ENCODE measurements at regions not wholly inside any gene's neighbourhood (a gene's known extent, or its start where the extent isn't known, plus 50 kb on each side); places are given as distances from the start of the nearest gene placed in this dataset.

DNA sequence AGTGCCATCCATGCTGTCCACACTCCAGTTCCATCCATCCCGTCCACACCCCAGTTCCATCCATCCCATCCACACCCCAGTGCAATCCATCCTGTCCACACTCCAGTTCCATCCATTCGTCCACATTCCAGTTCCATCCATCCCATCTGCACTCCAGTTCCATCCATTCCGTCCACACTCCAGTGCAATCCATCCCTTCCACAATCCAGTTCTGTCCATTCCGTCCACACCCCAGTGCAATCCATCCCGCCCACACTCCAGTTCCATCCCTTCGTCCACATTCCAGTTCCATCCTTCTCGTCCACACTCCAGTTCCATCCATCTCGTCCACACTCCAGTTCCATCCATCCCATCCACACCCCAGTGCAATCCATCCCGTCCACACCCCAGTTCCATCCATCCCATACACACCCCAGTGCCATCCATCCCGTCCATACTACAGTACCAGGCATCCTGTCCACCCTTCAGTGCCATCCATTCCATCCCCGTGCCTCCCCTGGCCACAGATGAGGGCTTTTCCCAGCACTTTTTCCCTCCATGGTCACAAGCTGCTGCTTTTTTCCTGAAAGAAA lies 704.0 kb downstream of the BRD1 start:
- H3K4me2 ChIP-seq (ENCODE audit: low read depth, low read length, poor library complexity, severe bottlenecking), result no peak overlapping the region
- TF ChIP-seq CTCF (conservative IDR thresholded peaks at IDR 0.05; ENCODE audit: low read length) (no peak), EZH2phosphoT487 (IDR thresholded peaks at IDR 0.05; ENCODE audit: borderline replicate concordance) (no peak)
- no peak overlapping the region for H3K9ac ChIP-seq (ENCODE audit: low read depth, low read length, poor library complexity, severe bottlenecking)
- no peak overlapping the region for H3K4me3 ChIP-seq (ENCODE audit: low read length, poor library complexity, severe bottlenecking)
- H3K36me3 ChIP-seq (ENCODE audit: insufficient read depth, low read length), result no peaks in the 10 kb centered on the region
- H4K20me1 ChIP-seq (ENCODE audit: insufficient read depth, low read length, poor library complexity, severe bottlenecking), result no peaks in the 10 kb centered on the region
- no peak overlapping the region for H2AFZ ChIP-seq (ENCODE audit: low read length)
- no peaks in the 10 kb centered on the region for H3K4me1 ChIP-seq (ENCODE audit: insufficient read depth, low read length, poor library complexity, severe bottlenecking)
- no peaks in the 10 kb centered on the region for H3K79me2 ChIP-seq (ENCODE audit: insufficient read depth, low read length)
- no peaks in the 10 kb centered on the region; the same call in 1 of the 2 replicates for H3K9me3 ChIP-seq (ENCODE audit: insufficient read depth, low read depth, low read length)
- H3K9me2 ChIP-seq (replicated peaks; ENCODE audit: low read depth, low read length), result no peaks in the 10 kb centered on the region
- H3F3A ChIP-seq (ENCODE audit: low read depth), result no peaks in the 10 kb centered on the region
- H3K27me3 ChIP-seq (ENCODE audit: insufficient read depth, low read length, poor library complexity, severe bottlenecking), result no peaks in the 10 kb centered on the region

GRCh38 chr22:49119551-49119952 lies 708.1 kb downstream of the BRD1 start:
- no peak overlapping the region for H3K9ac ChIP-seq (ENCODE audit: low read depth, low read length, poor library complexity, severe bottlenecking)
- TF ChIP-seq CTCF (conservative IDR thresholded peaks at IDR 0.05; ENCODE audit: low read length), result no peak
- TF ChIP-seq EZH2phosphoT487 (IDR thresholded peaks at IDR 0.05; ENCODE audit: borderline replicate concordance), result no peak
- no peaks in the 10 kb centered on the region for H3K4me1 ChIP-seq (ENCODE audit: insufficient read depth, low read length, poor library complexity, severe bottlenecking)
- no peaks in the 10 kb centered on the region for H3K9me2 ChIP-seq (replicated peaks; ENCODE audit: low read depth, low read length)
- no peaks in the 10 kb centered on the region for H4K20me1 ChIP-seq (ENCODE audit: insufficient read depth, low read length, poor library complexity, severe bottlenecking)
- H3K27me3 ChIP-seq (ENCODE audit: insufficient read depth, low read length, poor library complexity, severe bottlenecking), result no peaks in the 10 kb centered on the region
- no peak overlapping the region for H3K4me2 ChIP-seq (ENCODE audit: low read depth, low read length, poor library complexity, severe bottlenecking)
- H3K36me3 ChIP-seq (ENCODE audit: insufficient read depth, low read length), result no peaks in the 10 kb centered on the region
- no peaks in the 10 kb centered on the region for H3K79me2 ChIP-seq (ENCODE audit: insufficient read depth, low read length)
- H3F3A ChIP-seq (ENCODE audit: low read depth), result no peaks in the 10 kb centered on the region
- peaks cover 3% of the 10 kb centered on the region; the same call in 1 of the 2 replicates for H3K9me3 ChIP-seq (ENCODE audit: insufficient read depth, low read depth, low read length)
- no peak overlapping the region for H3K4me3 ChIP-seq (ENCODE audit: low read length, poor library complexity, severe bottlenecking)
- no peak overlapping the region for H2AFZ ChIP-seq (ENCODE audit: low read length)

GRCh38 chr22:49118065-49118464 lies 709.6 kb downstream of the BRD1 start:
- Histone ChIP-seq H3K4me2 (ENCODE audit: low read depth, low read length, poor library complexity, severe bottlenecking) (no peak overlapping the region), H3K9me3 (ENCODE audit: insufficient read depth, low read depth, low read length) (peaks cover 3% of the 10 kb centered on the region; the same call in 1 of the 2 replicates), H3K36me3 (ENCODE audit: insufficient read depth, low read length) (no peaks in the 10 kb centered on the region), H3F3A (ENCODE audit: low read depth) (no peaks in the 10 kb centered on the region), H2AFZ (ENCODE audit: low read length) (no peak overlapping the region), H3K9ac (ENCODE audit: low read depth, low read length, poor library complexity, severe bottlenecking) (no peak overlapping the region), H4K20me1 (ENCODE audit: insufficient read depth, low read length, poor library complexity, severe bottlenecking) (no peaks in the 10 kb centered on the region), H3K4me3 (ENCODE audit: low read length, poor library complexity, severe bottlenecking) (no peak overlapping the region), H3K9me2 (replicated peaks; ENCODE audit: low read depth, low read length) (no peaks in the 10 kb centered on the region), H3K79me2 (ENCODE audit: insufficient read depth, low read length) (no peaks in the 10 kb centered on the region), H3K4me1 (ENCODE audit: insufficient read depth, low read length, poor library complexity, severe bottlenecking) (no peaks in the 10 kb centered on the region), H3K27me3 (ENCODE audit: insufficient read depth, low read length, poor library complexity, severe bottlenecking) (no peaks in the 10 kb centered on the region)
- TF ChIP-seq EZH2phosphoT487 (IDR thresholded peaks at IDR 0.05; ENCODE audit: borderline replicate concordance) (no peak), CTCF (conservative IDR thresholded peaks at IDR 0.05; ENCODE audit: low read length) (no peak)
